WTC11 (cell line): ENCODE measurements at regions not wholly inside any gene's neighbourhood (a gene's known extent, or its start where the extent isn't known, plus 50 kb on each side); places are given as distances from the start of the nearest gene placed in this dataset.

ENCODE experiments used
- ATAC-seq: fragments of 200-7000 bp; cut with Tn5 transposase; 2 replicates; pipeline ENCODE4 v1.10.0; 2021; ENCODE audit warnings: mild to moderate bottlenecking, moderate library complexity
- CTCF ChIA-PET: fragments of 300-600 bp; sonication (Branson Sonifier 250); formaldehyde crosslinking; loops from one replicate; lab custom pipeline; 2021; ENCODE audit warnings: antibody characterized with exemption; lab: Charles Lee
- POLR2A ChIA-PET: fragments of 350-600 bp; sonication (Branson Sonifier 250); formaldehyde crosslinking; loops from one replicate; lab custom pipeline; 2021; ENCODE audit warnings: antibody characterized with exemption; lab: Charles Lee
- DNase-seq: peaks from one replicate; pipeline ENCODE4 v3.0.0; 2021; ENCODE audit warnings: low spot score
- H3K27ac Mint-ChIP-seq: 2 replicates; pipeline ENCODE4 v1.8.0; 2021; ENCODE audit warnings: mixed read lengths
- H3K27me3 Mint-ChIP-seq: 2 replicates; pipeline ENCODE4 v1.8.0; 2021; ENCODE audit warnings: low read depth, mild to moderate bottlenecking, moderate library complexity, mixed read lengths
- H3K36me3 Mint-ChIP-seq: 2 replicates; pipeline ENCODE4 v1.8.0; 2021; ENCODE audit warnings: mixed read lengths
- H3K4me1 Mint-ChIP-seq: 2 replicates; pipeline ENCODE4 v1.8.0; 2022; ENCODE audit warnings: mixed read lengths
- H3K4me3 Mint-ChIP-seq: 2 replicates; pipeline ENCODE4 v1.8.0; 2021; ENCODE audit warnings: mild to moderate bottlenecking, moderate library complexity, mixed read lengths
- H3K9me3 Mint-ChIP-seq: 2 replicates; pipeline ENCODE4 v1.8.0; 2021; ENCODE audit warnings: mixed read lengths
- ELF4 ChIP-seq: sonication (generic); formaldehyde crosslinking; IDR thresholded peaks from 2 replicates; pipeline ENCODE4 v1.8.1; 2022; ENCODE audit warnings: low read depth, mild to moderate bottlenecking, moderate library complexity, missing genetic modification reagents
- EMX1 ChIP-seq: fragments of 250-450 bp; sonication (Bioruptor Pico); IDR thresholded peaks from 2 replicates; pipeline ENCODE4 v1.8.0; 2021; ENCODE audit warnings: mild to moderate bottlenecking
- ESRRA ChIP-seq: sonication (generic); formaldehyde crosslinking; IDR thresholded peaks from 2 replicates; pipeline ENCODE4 v1.8.1; 2022; ENCODE audit warnings: mild to moderate bottlenecking, missing genetic modification reagents, borderline replicate concordance
- FOXP1 ChIP-seq: sonication (generic); formaldehyde crosslinking; IDR thresholded peaks from 2 replicates; pipeline ENCODE4 v1.8.0; 2022; ENCODE audit warnings: missing genetic modification reagents, mild to moderate bottlenecking, moderate library complexity, borderline replicate concordance
- IRF2 ChIP-seq: sonication (generic); formaldehyde crosslinking; IDR thresholded peaks from 2 replicates; pipeline ENCODE4 v1.8.0; 2022; ENCODE audit warnings: low read depth, missing genetic modification reagents, borderline replicate concordance
- KAT7 ChIP-seq: sonication (generic); formaldehyde crosslinking; IDR thresholded peaks from 2 replicates; pipeline ENCODE4 v1.8.1; 2023; ENCODE audit warnings: missing genetic modification reagents, mild to moderate bottlenecking, borderline replicate concordance
- MXD4 ChIP-seq: fragments of 250-450 bp; sonication (Bioruptor Pico); IDR thresholded peaks from 2 replicates; pipeline ENCODE4 v1.8.0; 2021; ENCODE audit warnings: mild to moderate bottlenecking, moderate library complexity, borderline replicate concordance
- MYBL2 ChIP-seq: sonication (generic); formaldehyde crosslinking; IDR thresholded peaks from 2 replicates; pipeline ENCODE4 v1.8.1; 2023; ENCODE audit warnings: mild to moderate bottlenecking, moderate library complexity, missing genetic modification reagents
- NFATC4 ChIP-seq: fragments of 250-450 bp; sonication (Bioruptor Pico); IDR thresholded peaks from 2 replicates; pipeline ENCODE4 v1.9.0; 2021; ENCODE audit warnings: mild to moderate bottlenecking
- NR2C2 ChIP-seq: sonication (generic); formaldehyde crosslinking; IDR thresholded peaks from 2 replicates; pipeline ENCODE4 v1.8.0; 2022; ENCODE audit warnings: mild to moderate bottlenecking, missing genetic modification reagents
- NR3C1 ChIP-seq: sonication (generic); formaldehyde crosslinking; conservative IDR thresholded peaks from 2 replicates; pipeline ENCODE4 v1.8.1; 2023; ENCODE audit warnings: low read depth, mild to moderate bottlenecking, missing genetic modification reagents
- PRDM15 ChIP-seq: sonication (generic); formaldehyde crosslinking; IDR thresholded peaks from 2 replicates; pipeline ENCODE4 v1.8.0; 2022; ENCODE audit warnings: missing genetic modification reagents
- SOX15 ChIP-seq: fragments of 250-450 bp; sonication (Bioruptor Pico); IDR thresholded peaks from 2 replicates; pipeline ENCODE4 v1.9.0; 2021; ENCODE audit warnings: mild to moderate bottlenecking
- TCF7 ChIP-seq: sonication (generic); formaldehyde crosslinking; IDR thresholded peaks from 2 replicates; pipeline ENCODE4 v1.8.0; 2022; ENCODE audit warnings: mild to moderate bottlenecking, low read depth, missing genetic modification reagents, moderate library complexity
- TP53 ChIP-seq: sonication (generic); formaldehyde crosslinking; IDR thresholded peaks from 2 replicates; pipeline ENCODE4 v1.8.1; 2023; ENCODE audit warnings: mild to moderate bottlenecking, missing genetic modification reagents
- ZMAT4 ChIP-seq: fragments of 250-450 bp; sonication (Bioruptor Pico); IDR thresholded peaks from 2 replicates; pipeline ENCODE4 v1.9.0; 2021; ENCODE audit warnings: mild to moderate bottlenecking
- ZNF138 ChIP-seq: sonication (generic); formaldehyde crosslinking; conservative IDR thresholded peaks from 2 replicates; pipeline ENCODE4 v1.8.1; 2022; ENCODE audit warnings: mild to moderate bottlenecking, moderate library complexity, missing genetic modification reagents
- ZNF423 ChIP-seq: fragments of 250-450 bp; sonication (Bioruptor Pico); IDR thresholded peaks from 2 replicates; pipeline ENCODE4 v2.1.2; 2022; ENCODE audit warnings: mild to moderate bottlenecking, moderate library complexity
- ZNF671 ChIP-seq: fragments of 250-450 bp; sonication (Bioruptor Pico); IDR thresholded peaks from 2 replicates; pipeline ENCODE4 v1.8.0; 2021; ENCODE audit warnings: mild to moderate bottlenecking
- TF ChIP-seq, protein P1 (sequence below): sonication (generic); formaldehyde crosslinking; IDR thresholded peaks from 2 replicates; pipeline ENCODE4 v1.8.1; 2022; ENCODE audit warnings: missing genetic modification reagents, borderline replicate concordance
- TF ChIP-seq, protein P2 (sequence below): sonication (generic); formaldehyde crosslinking; IDR thresholded peaks from 2 replicates; pipeline ENCODE4 v1.8.1; 2022; ENCODE audit warnings: mild to moderate bottlenecking, moderate library complexity, missing genetic modification reagents
- TF ChIP-seq, protein P3 (sequence below): sonication (generic); formaldehyde crosslinking; IDR thresholded peaks from 2 replicates; pipeline ENCODE4 v1.8.1; 2023; ENCODE audit warnings: mild to moderate bottlenecking, missing genetic modification reagents, moderate library complexity

DNA sequence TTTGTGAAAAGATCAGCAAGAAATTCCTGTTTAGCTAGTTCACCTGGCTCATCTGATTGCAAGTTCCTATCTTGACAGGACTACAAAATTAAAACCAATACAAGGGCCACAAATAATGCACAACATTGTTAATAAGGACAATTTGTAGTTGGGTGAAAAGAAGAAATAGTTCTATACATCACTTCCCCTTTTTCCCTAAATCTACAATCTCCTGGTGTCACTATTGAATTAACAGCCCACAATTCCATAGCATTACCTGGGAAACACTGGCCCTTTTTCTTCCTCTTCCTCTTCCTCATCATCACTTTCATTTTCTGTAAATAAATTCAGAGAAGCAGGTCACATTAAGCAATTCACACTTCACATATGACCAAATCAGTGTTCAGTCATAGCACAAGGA is 366.9 kb downstream of the FAM72C start:
- no peak for ATAC-seq
- POLR2A ChIA-PET, result no interaction called here
- H3K4me3 Mint-ChIP-seq, result no peak overlapping the region
- TF ChIP-seq NFATC4 (CRISPR knock-in tag) (no peak), EMX1 (CRISPR knock-in tag) (no peak), ZNF671 (CRISPR knock-in tag) (no peak), PRDM15 (CRISPR knock-in tag) (no peak), ZNF423 (no peak), ZMAT4 (CRISPR knock-in tag) (no peak), MYBL2 (CRISPR knock-in tag) (no peak), TCF7 (CRISPR knock-in tag) (no peak), IRF2 (CRISPR knock-in tag) (no peak), ESRRA (no peak), ELF4 (CRISPR knock-in tag) (no peak), NR3C1 (CRISPR knock-in tag) (no peak)
- TF ChIP-seq, protein P1, sequence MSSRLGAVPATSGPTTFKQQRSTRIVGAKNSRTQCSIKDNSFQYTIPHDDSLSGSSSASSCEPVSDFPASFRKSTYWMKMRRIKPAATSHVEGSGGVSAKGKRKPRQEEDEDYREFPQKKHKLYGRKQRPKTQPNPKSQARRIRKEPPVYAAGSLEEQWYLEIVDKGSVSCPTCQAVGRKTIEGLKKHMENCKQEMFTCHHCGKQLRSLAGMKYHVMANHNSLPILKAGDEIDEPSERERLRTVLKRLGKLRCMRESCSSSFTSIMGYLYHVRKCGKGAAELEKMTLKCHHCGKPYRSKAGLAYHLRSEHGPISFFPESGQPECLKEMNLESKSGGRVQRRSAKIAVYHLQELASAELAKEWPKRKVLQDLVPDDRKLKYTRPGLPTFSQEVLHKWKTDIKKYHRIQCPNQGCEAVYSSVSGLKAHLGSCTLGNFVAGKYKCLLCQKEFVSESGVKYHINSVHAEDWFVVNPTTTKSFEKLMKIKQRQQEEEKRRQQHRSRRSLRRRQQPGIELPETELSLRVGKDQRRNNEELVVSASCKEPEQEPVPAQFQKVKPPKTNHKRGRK, result no peak
- TF ChIP-seq, protein P2, sequence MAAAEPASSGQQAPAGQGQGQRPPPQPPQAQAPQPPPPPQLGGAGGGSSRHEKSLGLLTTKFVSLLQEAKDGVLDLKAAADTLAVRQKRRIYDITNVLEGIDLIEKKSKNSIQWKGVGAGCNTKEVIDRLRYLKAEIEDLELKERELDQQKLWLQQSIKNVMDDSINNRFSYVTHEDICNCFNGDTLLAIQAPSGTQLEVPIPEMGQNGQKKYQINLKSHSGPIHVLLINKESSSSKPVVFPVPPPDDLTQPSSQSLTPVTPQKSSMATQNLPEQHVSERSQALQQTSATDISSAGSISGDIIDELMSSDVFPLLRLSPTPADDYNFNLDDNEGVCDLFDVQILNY (CRISPR knock-in tag), result no peak
- TF ChIP-seq, all 79 proteins: peak for 0
- peaks cover 91% of the 10 kb centered on the region for H3K36me3 Mint-ChIP-seq
- H3K27ac Mint-ChIP-seq, result no peak overlapping the region
- H3K9me3 Mint-ChIP-seq, result peaks cover 93% of the 10 kb centered on the region
- no peaks in the 10 kb centered on the region for H3K4me1 Mint-ChIP-seq
- CTCF ChIA-PET, result no interaction called here
- no peak for DNase-seq
- peaks cover 19% of the 10 kb centered on the region for H3K27me3 Mint-ChIP-seq

- ChIA-PET CTCF (no interaction called here), POLR2A (no interaction called here)
- Mint-ChIP-seq H3K27ac (no peak overlapping the region), H3K9me3 (peaks cover 86% of the 10 kb centered on the region), H3K4me3 (no peak overlapping the region), H3K4me1 (no peaks in the 10 kb centered on the region)
- TF ChIP-seq MXD4 (CRISPR knock-in tag) (no peak), FOXP1 (CRISPR knock-in tag) (no peak), NR2C2 (CRISPR knock-in tag) (no peak), KAT7 (no peak), TP53 (CRISPR knock-in tag) (no peak), SOX15 (no peak), ZNF138 (CRISPR knock-in tag) (no peak)
- TF ChIP-seq, protein P3, sequence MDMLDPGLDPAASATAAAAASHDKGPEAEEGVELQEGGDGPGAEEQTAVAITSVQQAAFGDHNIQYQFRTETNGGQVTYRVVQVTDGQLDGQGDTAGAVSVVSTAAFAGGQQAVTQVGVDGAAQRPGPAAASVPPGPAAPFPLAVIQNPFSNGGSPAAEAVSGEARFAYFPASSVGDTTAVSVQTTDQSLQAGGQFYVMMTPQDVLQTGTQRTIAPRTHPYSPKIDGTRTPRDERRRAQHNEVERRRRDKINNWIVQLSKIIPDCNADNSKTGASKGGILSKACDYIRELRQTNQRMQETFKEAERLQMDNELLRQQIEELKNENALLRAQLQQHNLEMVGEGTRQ (CRISPR knock-in tag), result no peak
- TF ChIP-seq, all 79 proteins: peak for 0
- ATAC-seq (no peak), DNase-seq (no peak)
- Mint-ChIP-seq H3K27me3 (peaks cover 23% of the 10 kb centered on the region), H3K36me3 (peaks cover 80% of the 10 kb centered on the region)
These were observed 387.3 kb downstream of the FAM72C start for GRCh38 chr1:143584508-143584907.
